Stimulated activated naive CD8-positive, alpha-beta T cell treated with anti-CD3 and anti-CD28 coated beads, Interleukin-15, amount 100 ng/mL, for 72 hours (primary cell): ENCODE measurements at regions not wholly inside any gene's neighbourhood (a gene's known extent, or its start where the extent isn't known, plus 50 kb on each side); places are given as distances from the start of the nearest gene placed in this dataset.
A peak's percentile ranks its signal among the peaks of the same experiment; 100 is the strongest.
"Not testable (repeated sequence)": the region's sequence is repeated elsewhere in the genome, so short reads cannot be mapped to it uniquely, and the experiment has no call there.

ENCODE experiments used
- ATAC-seq: fragments of 150-1000 bp; cut with Tn5 transposase; 2 replicates; pipeline ENCODE4 v1.10.0; 2021; ENCODE audit warnings: mild to moderate bottlenecking, moderate library complexity
- DNase-seq, 2 donors: peaks; one replicate each; pipeline ENCODE4 v3.0.0; 2021 to 2022
- H3K27ac Mint-ChIP-seq, 2 donors: one replicate each; pipeline ENCODE4 v1.8.0; 2022; ENCODE audit warnings: mild to moderate bottlenecking in 2 of 2, mixed read lengths in 2 of 2, moderate library complexity in 2 of 2
- H3K27me3 Mint-ChIP-seq: one replicate; pipeline ENCODE4 v1.8.0; 2022; ENCODE audit warnings: mixed read lengths
- H3K4me1 Mint-ChIP-seq: one replicate; pipeline ENCODE4 v1.8.0; 2022; ENCODE audit warnings: mild to moderate bottlenecking, mixed read lengths
- H3K4me3 Mint-ChIP-seq, 2 donors: one replicate each; pipeline ENCODE4 v1.8.0; 2022; ENCODE audit warnings: mild to moderate bottlenecking in 2 of 2, mixed read lengths in 2 of 2, moderate library complexity in 1 of 2
- H3K9me3 Mint-ChIP-seq, 2 donors: one replicate each; pipeline ENCODE4 v1.8.0; 2022; ENCODE audit warnings: mixed read lengths in 2 of 2

GRCh38 chr2:94652131-94652530 lies 219.1 kb upstream of the TEKT4 start:
- H3K27me3 Mint-ChIP-seq, H3K27ac Mint-ChIP-seq, ATAC-seq, H3K9me3 Mint-ChIP-seq, H3K4me1 Mint-ChIP-seq, DNase-seq, H3K4me3 Mint-ChIP-seq: not testable (repeated sequence)

DNA sequence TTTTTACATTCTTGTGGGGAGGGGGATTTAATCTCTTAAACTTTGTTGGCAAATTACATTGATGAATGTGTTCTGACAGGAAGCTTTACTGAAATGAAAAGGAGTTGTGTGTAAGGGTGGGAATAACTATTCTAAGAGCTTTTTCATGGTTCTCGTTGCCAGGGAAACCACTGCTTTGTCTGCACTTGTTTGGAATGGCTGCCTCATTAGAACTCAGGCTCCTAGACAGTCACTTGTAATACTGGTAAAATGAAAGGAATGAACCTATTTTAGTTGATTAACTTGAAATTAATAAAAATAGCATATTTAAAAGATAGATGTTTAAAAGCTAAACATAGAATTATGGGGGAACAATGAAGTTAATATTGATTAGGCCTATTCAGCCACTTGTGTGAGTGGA lies 201.4 kb upstream of the TEKT4 start:
- ATAC-seq, H3K4me3 Mint-ChIP-seq, H3K27ac Mint-ChIP-seq, DNase-seq, H3K27me3 Mint-ChIP-seq, H3K9me3 Mint-ChIP-seq, H3K4me1 Mint-ChIP-seq: not testable (repeated sequence)

DNA sequence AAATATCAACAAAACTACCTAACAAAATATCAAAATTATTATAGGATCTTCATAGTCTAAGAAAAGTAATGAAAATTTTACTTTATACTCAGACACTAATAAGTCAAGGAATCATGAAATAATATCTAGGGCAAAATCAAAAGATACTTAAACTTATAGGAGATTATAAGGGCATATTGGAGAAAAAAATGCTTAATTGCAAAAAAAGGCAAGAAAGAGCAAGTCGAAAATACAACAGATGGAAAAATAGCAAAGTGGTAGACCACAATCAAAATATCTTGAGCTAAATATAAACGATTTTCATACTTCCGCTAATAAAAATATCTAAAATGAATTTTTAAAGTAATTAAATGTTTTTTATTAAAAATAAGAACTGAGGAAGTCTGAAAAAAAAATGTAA lies 177.0 kb upstream of the TEKT4 start:
- not testable (repeated sequence) for ATAC-seq, DNase-seq, H3K27ac Mint-ChIP-seq, H3K4me3 Mint-ChIP-seq, H3K4me1 Mint-ChIP-seq, H3K9me3 Mint-ChIP-seq, H3K27me3 Mint-ChIP-seq

GRCh38 chr2:94708982-94709381 lies 162.2 kb upstream of the TEKT4 start:
- DNase-seq, H3K4me1 Mint-ChIP-seq, H3K27me3 Mint-ChIP-seq, H3K27ac Mint-ChIP-seq, ATAC-seq, H3K9me3 Mint-ChIP-seq, H3K4me3 Mint-ChIP-seq: not testable (repeated sequence)

DNA sequence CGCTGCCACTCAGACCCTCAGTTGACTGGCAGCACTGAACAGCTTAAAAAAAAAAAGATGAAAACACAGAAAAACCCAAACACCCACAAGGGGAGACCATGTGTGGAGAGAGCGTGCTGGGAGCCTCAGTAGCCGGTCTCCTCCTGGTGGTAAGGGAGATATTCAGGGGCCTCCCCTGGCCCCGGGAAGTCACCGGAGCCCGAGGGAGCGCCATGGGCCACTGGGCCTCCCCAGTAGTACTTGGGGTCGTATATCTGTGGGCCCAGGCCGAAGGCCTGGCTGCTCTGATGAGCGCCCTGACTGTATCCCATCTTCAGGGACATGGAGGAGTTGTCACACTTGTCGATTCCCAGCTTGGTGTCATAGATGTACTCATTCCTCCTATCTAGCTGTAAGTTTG lies 145.7 kb upstream of the TEKT4 start:
- H3K4me3 Mint-ChIP-seq = no peak overlapping the region
- no peak for DNase-seq
- H3K4me1 Mint-ChIP-seq = no peaks in the 10 kb centered on the region
- H3K27ac Mint-ChIP-seq = no peak overlapping the region
- no peaks in the 10 kb centered on the region for H3K27me3 Mint-ChIP-seq
- no peak for ATAC-seq
- H3K9me3 Mint-ChIP-seq = peaks cover 0 to 4% of the 10 kb centered on the region in 2 donors

- not testable (repeated sequence) for DNase-seq, H3K9me3 Mint-ChIP-seq, ATAC-seq, H3K4me3 Mint-ChIP-seq, H3K4me1 Mint-ChIP-seq, H3K27ac Mint-ChIP-seq
- H3K27me3 Mint-ChIP-seq = peaks cover 24% of the 10 kb centered on the region
Observed at GRCh38 chr2:94735536-94735935, 135.7 kb upstream of the TEKT4 start.

- not testable (repeated sequence) for ATAC-seq, H3K4me1 Mint-ChIP-seq, H3K9me3 Mint-ChIP-seq, DNase-seq, H3K27ac Mint-ChIP-seq, H3K4me3 Mint-ChIP-seq
- H3K27me3 Mint-ChIP-seq = peaks cover 24% of the 10 kb centered on the region
Observed at GRCh38 chr2:94737145-94737544, 134.1 kb upstream of the TEKT4 start.

DNA sequence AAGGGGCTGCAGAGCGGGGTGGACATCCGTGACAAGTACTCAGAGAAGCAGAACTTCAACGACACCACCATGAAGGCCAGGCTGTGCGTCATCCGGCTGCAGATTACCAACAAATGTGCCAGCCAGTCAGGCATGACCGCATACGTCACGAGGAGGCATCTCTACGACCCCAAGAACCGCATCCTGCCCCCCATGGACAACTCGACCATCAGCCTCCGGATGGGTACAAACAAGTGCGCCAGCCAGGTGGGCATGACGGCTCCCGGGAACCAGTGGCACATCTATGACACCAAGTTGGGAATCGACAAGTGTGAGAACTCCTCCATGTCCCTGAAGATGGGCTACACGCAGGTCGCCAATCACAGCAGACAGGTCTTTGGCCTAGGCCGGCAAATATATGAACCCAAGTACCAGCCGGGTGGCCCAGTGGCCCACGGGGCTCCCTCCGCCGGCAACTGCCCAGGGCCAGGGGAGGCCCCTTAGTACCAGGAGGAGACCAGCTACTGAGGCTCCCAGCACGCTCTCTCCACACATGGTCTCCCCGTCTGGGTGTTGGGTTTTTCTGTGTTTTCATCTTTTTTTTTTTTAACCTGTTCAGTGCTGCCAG lies 133.4 kb upstream of the TEKT4 start:
- H3K4me1 Mint-ChIP-seq, ATAC-seq, H3K4me3 Mint-ChIP-seq, DNase-seq, H3K9me3 Mint-ChIP-seq, H3K27ac Mint-ChIP-seq: not testable (repeated sequence)
- H3K27me3 Mint-ChIP-seq = peaks cover 24% of the 10 kb centered on the region

- H3K4me3 Mint-ChIP-seq = no peak overlapping the region
- ATAC-seq (no peak), DNase-seq (no peak)
- no peak overlapping the region for H3K27ac Mint-ChIP-seq
- H3K27me3 Mint-ChIP-seq = no peaks in the 10 kb centered on the region
- H3K4me1 Mint-ChIP-seq = no peaks in the 10 kb centered on the region
- peaks cover 0 to 5% of the 10 kb centered on the region in 2 donors for H3K9me3 Mint-ChIP-seq
Observed at GRCh38 chr2:94753466-94753998, 117.7 kb upstream of the TEKT4 start.

DNA sequence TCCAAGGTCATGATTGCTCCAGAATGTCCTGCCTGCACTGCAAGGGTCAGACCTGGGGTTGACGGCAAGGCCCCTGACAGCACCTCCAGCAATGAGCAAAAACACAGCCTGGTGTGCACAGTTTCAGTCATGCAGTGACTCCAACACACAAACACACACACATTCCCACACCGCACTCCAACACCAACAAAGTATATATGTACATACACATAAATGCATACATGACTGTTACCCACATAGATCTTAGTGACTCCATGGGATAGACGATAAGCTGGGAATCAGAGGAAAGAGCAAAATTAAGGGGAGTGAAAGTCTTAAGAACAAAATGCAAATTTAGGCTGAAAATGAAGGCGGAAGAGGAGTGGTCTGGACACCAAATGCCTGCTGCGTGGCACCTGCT lies 112.7 kb upstream of the TEKT4 start:
- Mint-ChIP-seq H3K27me3 (no peaks in the 10 kb centered on the region), H3K9me3 (peaks cover 3 to 4% of the 10 kb centered on the region in 2 donors), H3K4me3 (no peak overlapping the region), H3K4me1 (no peaks in the 10 kb centered on the region), H3K27ac (no peak overlapping the region)
- ATAC-seq = no peak
- no peak for DNase-seq

- H3K9me3 Mint-ChIP-seq = peaks cover 0 to 5% of the 10 kb centered on the region in 2 donors
Observed at GRCh38 chr2:94759211-94759610, 112.0 kb upstream of the TEKT4 start.

DNA sequence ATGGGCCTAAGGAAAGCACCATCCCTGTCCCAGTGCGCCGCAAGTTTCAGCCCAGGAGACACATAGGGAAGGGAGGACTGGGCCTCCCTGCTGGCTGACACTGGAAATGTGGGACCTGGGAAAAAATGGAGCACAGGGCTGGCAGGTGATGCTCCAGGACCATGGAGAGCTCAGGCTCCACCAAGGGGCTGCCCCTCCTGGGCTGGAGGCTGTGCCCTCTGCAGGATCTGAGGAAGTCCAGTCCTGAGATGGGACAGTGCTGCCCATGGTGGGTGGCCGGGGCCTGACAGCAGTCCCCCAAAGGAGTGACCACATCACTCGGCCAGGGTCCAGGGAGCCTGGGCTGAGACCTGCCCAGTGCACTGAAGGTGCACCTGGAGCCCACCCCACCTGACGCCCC lies 108.6 kb upstream of the TEKT4 start:
- no peaks in the 10 kb centered on the region for H3K27me3 Mint-ChIP-seq

More at GRCh38 chr2:94759211-94759610, 112.0 kb upstream of the TEKT4 start:
- Mint-ChIP-seq H3K27me3 (no peaks in the 10 kb centered on the region), H3K4me1 (peaks cover 4% of the 10 kb centered on the region), H3K4me3 (no peak overlapping the region), H3K27ac (no peak overlapping the region)
- DNase-seq (no peak), ATAC-seq (no peak)

DNA sequence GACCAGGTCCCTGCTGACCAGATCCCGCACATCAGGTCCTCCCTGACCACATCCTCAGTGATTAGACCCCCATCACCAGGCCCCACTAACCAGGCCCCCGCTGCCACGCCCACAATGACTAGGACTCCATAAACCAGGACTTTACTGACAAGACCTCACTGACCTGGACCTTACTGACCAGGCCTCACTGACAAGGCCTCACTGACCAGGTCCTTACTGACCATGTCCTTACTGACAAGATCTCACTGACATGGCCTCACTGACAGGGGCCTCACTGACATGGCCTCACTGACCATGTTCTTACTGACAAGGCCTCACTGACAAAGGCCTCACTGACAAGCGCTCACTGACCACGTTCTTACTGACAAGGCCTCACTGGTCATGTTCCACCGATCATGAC lies 107.9 kb upstream of the TEKT4 start:
- no peaks in the 10 kb centered on the region for H3K27me3 Mint-ChIP-seq

More for the DNA sequence above, 108.6 kb upstream of the TEKT4 start:
- no peak overlapping the region for H3K4me3 Mint-ChIP-seq
- DNase-seq (no peak), ATAC-seq (no peak)
- H3K4me1 Mint-ChIP-seq = peaks cover 6% of the 10 kb centered on the region
- no peak overlapping the region for H3K27ac Mint-ChIP-seq
- peaks cover 0 to 5% of the 10 kb centered on the region in 2 donors for H3K9me3 Mint-ChIP-seq

DNA sequence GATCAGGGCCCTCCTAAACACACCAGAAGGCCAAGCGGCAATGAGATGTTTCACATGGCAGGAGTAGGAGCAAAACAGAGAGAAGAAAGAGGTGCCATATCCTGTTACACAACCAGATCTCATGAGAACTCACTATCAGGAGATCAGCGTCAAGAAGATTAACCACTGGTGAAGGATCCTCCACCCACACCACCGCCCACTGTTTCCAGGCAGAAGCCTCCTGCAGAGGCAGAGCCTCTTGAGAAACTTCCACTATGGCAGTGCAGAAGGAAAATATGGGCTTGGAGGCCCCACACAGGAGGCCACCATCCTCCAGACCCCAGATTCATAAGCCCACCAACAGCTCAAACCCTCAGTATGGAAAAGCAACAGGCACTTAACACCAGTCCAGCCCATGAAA lies 106.9 kb upstream of the TEKT4 start:
- not testable (repeated sequence) for H3K27ac Mint-ChIP-seq, ATAC-seq, H3K27me3 Mint-ChIP-seq, DNase-seq, H3K4me3 Mint-ChIP-seq, H3K4me1 Mint-ChIP-seq, H3K9me3 Mint-ChIP-seq

More for the DNA sequence above, 107.9 kb upstream of the TEKT4 start:
- peaks cover 6% of the 10 kb centered on the region for H3K4me1 Mint-ChIP-seq
- no peak for DNase-seq
- no peak overlapping the region for H3K4me3 Mint-ChIP-seq
- ATAC-seq = no peak
- peak overlapping the region; percentile 15 to 21 for H3K27ac Mint-ChIP-seq
- peaks cover 0 to 5% of the 10 kb centered on the region in 2 donors for H3K9me3 Mint-ChIP-seq

DNA sequence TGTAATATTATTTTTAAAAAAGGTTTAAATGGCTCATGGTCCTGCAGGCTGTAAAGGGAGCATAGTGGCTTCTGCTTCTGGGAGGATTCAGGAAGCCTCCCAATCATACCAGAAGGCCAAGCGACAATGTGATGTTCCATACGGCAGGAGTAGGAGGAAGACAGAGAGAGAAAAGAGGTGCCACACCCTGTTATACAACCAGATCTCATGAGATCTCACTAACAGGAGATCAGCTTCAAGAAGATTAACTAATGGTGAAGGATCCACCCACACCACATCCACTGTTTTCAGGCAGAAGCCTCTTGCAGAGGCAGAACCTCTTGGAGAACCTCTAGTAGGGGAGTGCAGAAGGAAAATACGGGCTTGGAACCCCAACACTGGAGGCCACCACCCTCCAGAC lies 103.9 kb upstream of the TEKT4 start:
- peaks cover 6% of the 10 kb centered on the region for H3K4me1 Mint-ChIP-seq
- H3K27me3 Mint-ChIP-seq = no peaks in the 10 kb centered on the region
- no peak overlapping the region for H3K4me3 Mint-ChIP-seq
- H3K9me3 Mint-ChIP-seq = peaks cover 0 to 5% of the 10 kb centered on the region in 2 donors
- ATAC-seq = no peak
- H3K27ac Mint-ChIP-seq = no peak overlapping the region
- no peak for DNase-seq

DNA sequence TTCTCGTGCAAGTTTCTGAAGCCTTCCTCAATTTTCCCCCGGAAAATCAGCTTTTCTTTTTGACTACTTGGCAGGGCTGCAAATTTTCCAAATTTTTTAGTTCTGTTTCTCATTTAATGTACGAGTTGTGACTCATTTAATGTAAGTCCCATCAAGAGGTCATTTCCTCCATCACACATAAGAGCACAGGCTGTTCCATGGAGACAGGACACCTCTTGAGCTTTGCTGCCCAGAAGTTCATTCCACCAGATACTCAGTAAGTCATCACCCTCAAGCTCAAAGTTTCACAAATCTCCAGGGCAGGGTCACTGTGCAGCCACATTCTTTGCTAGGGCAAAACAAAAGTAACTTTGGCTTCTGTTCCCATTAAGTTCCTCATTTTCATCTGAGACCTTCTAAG lies 101.5 kb upstream of the TEKT4 start:
- H3K27me3 Mint-ChIP-seq = no peaks in the 10 kb centered on the region
- ATAC-seq = no peak
- no peak for DNase-seq
- no peak overlapping the region for H3K4me3 Mint-ChIP-seq
- H3K27ac Mint-ChIP-seq = no peak overlapping the region
- H3K9me3 Mint-ChIP-seq = no peaks in the 10 kb centered on the region
- H3K4me1 Mint-ChIP-seq = no peaks in the 10 kb centered on the region

DNA sequence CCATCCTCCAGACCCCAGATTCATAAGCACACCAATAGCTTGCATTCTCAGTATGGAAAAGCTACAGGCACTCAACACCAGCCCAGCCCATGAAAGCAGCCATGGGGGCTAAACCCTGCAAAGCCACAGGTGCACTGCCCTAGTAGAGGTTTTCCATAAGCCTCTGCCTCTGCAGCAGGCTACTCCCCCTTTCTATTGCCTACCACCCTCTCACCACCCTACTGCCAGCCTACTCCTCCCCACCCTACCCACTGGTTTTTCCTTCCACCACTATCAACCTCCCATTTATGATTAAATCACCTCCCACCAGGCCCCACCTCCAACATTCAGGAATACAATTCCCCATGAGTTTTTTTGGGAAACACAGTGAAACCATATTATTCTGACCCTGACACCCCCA lies 96.4 kb upstream of the TEKT4 start:
- no peaks in the 10 kb centered on the region for H3K9me3 Mint-ChIP-seq
- peaks cover 5% of the 10 kb centered on the region for H3K27me3 Mint-ChIP-seq
- no peak for ATAC-seq
- no peak for DNase-seq
- H3K4me1 Mint-ChIP-seq = no peaks in the 10 kb centered on the region
- no peak overlapping the region for H3K4me3 Mint-ChIP-seq
- H3K27ac Mint-ChIP-seq = no peak overlapping the region
